ENCODE measurements at regions not wholly inside any gene's neighbourhood (a gene's known extent, or its start where the extent isn't known, plus 50 kb on each side); places are given as distances from the start of the nearest gene placed in this dataset.

DNA sequence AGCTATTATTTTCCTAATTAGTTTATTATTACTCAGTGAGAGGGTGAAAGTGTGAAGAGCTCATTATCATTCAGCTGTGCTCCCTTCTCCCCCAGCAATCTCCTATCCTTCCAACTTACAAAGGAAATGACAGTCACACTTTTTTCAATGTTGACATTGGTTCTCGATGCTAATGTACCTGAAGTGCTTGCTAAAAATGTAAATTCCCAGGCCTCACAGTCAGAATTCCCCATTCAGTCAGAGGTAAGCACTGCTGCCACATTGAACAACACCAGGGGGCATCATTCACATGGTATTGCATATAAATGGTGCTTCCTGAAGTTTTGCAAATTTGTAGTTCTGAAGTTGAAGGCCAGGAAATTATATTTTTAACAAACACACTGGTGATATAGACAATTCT is 132.7 kb upstream of the FOXD3 start:
- no peak overlapping the region for H3K4me3 ChIP-seq (ENCODE audit: control insufficient read depth, low read depth, low read length)
- TF ChIP-seq, protein P1, sequence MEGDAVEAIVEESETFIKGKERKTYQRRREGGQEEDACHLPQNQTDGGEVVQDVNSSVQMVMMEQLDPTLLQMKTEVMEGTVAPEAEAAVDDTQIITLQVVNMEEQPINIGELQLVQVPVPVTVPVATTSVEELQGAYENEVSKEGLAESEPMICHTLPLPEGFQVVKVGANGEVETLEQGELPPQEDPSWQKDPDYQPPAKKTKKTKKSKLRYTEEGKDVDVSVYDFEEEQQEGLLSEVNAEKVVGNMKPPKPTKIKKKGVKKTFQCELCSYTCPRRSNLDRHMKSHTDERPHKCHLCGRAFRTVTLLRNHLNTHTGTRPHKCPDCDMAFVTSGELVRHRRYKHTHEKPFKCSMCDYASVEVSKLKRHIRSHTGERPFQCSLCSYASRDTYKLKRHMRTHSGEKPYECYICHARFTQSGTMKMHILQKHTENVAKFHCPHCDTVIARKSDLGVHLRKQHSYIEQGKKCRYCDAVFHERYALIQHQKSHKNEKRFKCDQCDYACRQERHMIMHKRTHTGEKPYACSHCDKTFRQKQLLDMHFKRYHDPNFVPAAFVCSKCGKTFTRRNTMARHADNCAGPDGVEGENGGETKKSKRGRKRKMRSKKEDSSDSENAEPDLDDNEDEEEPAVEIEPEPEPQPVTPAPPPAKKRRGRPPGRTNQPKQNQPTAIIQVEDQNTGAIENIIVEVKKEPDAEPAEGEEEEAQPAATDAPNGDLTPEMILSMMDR (IDR thresholded peaks at IDR 0.05; ENCODE audit: control insufficient read depth, insufficient read depth, low read depth, low read length, missing control alignments): no peak
- DNase-seq (ENCODE audit: low read depth): no peak

DNA sequence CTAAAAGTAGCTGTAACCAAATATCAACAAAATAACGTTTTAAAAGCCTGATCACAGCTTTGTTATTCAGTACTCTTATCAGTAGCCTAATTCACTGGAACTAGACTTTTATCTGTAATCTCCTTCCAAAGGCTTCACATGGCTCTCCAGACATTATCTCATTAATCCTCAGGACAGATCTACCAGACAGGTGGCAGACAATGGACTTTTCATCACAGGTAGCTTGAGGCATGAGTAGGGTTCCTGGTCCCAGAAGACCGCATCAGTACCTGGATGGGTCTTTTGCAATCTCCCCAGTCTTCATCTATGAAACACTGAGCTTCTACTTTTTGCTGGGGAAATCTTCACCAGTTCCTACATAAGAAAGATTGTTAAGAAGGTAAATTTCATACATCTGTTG is 132.2 kb upstream of the FOXD3 start:
- TF ChIP-seq, protein P1 (IDR thresholded peaks at IDR 0.05; ENCODE audit: control insufficient read depth, insufficient read depth, low read depth, low read length, missing control alignments): no peak
- no peak overlapping the region for H3K4me3 ChIP-seq (ENCODE audit: control insufficient read depth, low read depth, low read length)
- no peak for DNase-seq (ENCODE audit: low read depth)

DNA sequence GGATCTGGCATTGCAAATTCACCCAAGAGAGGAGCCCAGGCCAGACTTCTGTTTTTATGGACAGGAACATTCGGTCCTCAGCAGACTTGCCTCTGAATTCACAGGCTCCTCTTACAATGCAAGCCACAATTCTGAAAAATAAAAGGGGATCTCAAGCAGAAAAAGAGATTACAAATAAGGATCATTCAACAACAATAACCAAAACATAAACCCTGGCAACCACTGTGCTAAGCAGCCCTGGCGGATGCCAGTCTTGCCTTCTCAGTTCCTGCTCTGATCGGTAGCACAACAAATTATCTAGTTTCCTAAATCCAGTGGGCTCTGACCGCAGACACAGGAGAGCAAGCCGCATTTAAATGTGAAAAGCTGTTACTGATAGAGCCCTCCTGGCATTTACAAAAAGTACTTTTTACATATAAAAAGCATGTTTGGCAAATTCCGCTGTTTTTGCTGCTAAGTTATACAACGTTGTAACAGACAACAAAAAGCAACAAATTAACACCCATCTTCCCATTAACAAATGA is 123.4 kb upstream of the FOXD3 start:
- H3K4me3 ChIP-seq (ENCODE audit: control insufficient read depth, low read depth, low read length): no peak overlapping the region
- no peak for DNase-seq (ENCODE audit: low read depth)
- TF ChIP-seq, protein P1 (IDR thresholded peaks at IDR 0.05; ENCODE audit: control insufficient read depth, insufficient read depth, low read depth, low read length, missing control alignments): no peak

DNA sequence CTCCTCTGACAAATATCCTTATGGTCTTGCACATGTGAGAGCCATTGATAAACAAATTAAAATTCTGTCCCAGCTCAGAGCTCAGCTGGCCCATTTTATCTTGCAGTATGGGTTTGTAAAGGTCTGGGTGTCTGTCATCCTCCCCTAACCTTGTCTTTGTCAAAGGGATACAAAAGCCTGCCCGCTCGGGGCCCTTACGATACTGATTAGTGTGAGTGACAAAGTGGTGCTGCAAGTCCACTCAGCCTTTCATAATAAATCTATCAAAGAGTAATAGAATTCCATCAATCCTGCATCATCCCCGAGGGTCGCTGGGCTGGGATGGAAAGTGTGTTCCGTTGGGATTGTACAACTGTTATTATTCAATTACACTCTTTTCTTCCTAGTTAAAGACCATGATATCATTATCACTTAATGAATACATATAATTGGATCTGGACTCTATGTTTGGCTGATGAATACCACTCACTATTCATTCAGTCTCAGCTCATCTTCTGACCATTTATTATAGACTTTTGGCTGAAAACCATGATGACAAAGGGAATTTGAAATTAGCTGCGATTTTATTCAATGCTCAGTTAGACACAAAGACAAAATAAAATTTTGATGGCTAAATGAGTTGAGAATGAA is 122.5 kb upstream of the FOXD3 start:
- TF ChIP-seq, protein P1 (IDR thresholded peaks at IDR 0.05; ENCODE audit: control insufficient read depth, insufficient read depth, low read depth, low read length, missing control alignments): no peak
- no peak for DNase-seq (ENCODE audit: low read depth)
- H3K4me3 ChIP-seq (ENCODE audit: control insufficient read depth, low read depth, low read length): no peak overlapping the region

DNA sequence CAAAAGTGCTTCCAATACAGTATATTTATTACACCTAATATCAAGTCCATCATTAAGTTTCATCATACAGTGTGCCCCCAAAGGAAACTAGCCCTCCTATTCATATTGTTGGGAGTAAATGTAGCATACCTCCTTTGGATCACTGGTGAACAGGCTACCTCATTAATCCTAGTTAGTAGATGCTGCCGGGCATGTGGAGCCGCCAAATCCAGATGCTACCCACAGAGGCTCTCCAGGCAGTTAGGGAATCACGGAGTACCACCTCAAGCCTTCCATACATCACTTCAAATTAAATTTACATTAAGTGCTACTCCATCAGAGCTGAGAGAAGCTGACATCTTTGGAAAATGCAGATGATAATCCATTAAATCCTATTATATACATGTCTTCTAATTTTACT is 121.7 kb upstream of the FOXD3 start:
- DNase-seq (ENCODE audit: low read depth): no peak
- no peak overlapping the region for H3K4me3 ChIP-seq (ENCODE audit: control insufficient read depth, low read depth, low read length)
- TF ChIP-seq, protein P1 (IDR thresholded peaks at IDR 0.05; ENCODE audit: control insufficient read depth, insufficient read depth, low read depth, low read length, missing control alignments): no peak

DNA sequence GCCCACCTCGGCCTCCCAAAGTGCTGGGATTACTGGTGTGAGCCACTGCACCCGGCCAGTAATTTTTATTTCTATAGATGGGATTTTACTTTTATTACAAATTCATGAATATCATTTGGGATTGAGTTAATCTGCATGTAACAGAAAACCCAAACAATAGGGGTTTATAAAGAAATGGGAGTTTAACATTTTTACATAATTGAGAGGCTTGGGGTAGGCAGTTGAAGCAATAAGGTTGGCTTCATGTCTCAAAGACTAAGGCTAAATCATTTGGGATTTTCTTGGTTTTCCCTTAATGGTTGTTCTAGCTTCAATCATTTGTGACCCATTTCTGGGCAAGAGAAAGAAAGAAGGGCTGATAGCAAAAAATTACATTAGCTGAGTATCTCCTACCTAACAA is 118.7 kb upstream of the FOXD3 start:
- DNase-seq (ENCODE audit: low read depth): no peak
- no peak overlapping the region for H3K4me3 ChIP-seq (ENCODE audit: control insufficient read depth, low read depth, low read length)
- TF ChIP-seq, protein P1 (IDR thresholded peaks at IDR 0.05; ENCODE audit: control insufficient read depth, insufficient read depth, low read depth, low read length, missing control alignments): no peak
